SKM-1 (cell line): ENCODE measurements at regions not wholly inside any gene's neighbourhood (a gene's known extent, or its start where the extent isn't known, plus 50 kb on each side); places are given as distances from the start of the nearest gene placed in this dataset.
"Not testable (repeated sequence)": the region's sequence is repeated elsewhere in the genome, so short reads cannot be mapped to it uniquely, and the experiment has no call there.

Source experiments
- DNase-seq: peaks from one replicate; lab custom pipeline; 2025; ENCODE audit not compliant: unreplicated experiment; lab: John Stamatoyannopoulos, UW

DNA sequence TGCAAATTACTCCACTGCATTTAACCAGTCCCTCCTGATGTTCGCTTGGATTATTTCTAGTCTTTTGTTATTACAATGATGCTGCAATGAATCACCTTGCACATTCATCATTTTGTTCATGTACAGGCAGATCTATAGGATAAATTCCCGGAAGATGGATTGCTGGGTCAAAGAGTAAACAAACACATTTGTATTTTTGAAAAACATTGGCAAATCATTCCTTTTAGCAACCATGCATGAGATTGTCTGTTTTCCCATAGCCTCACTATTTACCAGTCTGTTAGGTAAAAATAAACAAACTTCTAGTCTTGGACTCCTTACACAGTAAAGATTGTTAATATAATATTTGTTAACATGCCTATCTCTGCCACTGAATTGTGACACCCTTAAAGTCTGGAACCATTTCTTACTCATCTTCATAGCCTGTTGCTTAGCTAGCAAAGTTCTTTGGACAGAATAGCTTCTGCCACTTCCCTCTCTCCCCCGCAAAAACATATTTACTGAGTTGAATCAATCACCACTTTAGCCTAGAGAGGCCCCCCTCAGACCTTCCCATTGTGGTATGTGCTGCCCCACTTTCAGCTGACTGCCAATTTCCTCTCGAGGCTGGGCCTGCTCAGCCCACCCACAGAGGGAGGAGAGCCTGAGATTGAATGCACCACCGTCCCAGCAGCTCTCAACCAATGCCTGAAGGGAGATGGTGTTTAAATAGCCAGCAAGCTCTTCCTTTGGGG, 108.4 kb upstream of the ATXN3L start:
- DNase-seq = no peak

DNA sequence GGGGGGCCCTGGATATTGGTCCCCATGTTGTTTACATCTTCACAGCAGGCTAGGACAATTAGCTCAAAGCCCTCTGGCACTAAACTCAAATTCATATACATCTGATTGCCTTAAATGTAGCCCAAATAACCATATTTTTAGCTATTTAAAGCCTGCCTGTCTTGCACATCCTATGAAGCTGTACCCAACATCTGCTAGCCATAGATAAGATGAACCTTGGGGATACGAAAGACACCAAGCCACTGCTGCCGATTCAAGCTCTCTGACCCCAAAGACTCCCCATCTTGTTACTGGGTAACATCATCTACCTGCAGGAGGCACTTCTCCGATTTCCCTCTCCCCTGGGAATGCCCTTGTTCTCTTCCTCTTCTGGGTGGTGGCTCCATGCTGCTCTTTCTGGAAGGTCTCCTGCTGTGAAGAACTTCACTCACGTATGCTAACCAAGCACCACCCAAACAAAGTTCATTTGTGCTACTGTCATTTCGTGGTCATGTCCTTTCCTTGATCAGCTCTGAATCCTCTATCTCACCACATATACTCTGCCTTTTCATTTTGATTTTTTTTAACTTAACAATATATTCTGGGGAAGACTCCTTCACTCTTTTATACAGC, 107.7 kb upstream of the ATXN3L start:
- no peak for DNase-seq

DNA sequence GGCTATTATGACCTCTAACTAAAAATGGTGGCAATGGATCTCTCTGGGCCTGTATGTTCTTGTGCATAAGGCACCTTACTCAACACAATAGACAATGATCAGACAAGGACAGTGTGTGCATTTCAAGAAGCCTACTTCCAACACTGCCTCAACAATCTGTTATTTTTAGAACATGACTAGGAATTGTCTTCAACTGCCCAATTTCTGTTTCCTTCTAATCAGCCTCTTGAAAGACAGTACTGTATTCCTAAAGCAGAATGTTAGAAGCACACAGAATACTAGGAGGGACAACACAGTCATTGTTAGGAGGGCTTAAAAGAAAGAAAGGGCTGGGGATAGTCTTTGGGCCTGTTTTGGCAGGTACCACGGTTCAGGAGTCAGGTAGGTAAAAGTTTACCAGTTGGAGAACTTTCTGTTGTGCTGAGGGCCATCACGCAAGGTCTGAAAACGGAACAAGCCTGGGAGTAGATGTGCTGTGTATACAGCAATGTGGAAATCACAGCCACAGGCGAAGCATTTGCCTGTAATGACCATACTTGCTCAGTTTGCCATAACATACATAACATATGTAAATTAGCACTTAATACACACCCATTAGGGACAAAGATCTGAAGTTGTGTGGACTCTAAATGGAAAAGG, 100.8 kb upstream of the ATXN3L start:
- DNase-seq = no peak

DNA sequence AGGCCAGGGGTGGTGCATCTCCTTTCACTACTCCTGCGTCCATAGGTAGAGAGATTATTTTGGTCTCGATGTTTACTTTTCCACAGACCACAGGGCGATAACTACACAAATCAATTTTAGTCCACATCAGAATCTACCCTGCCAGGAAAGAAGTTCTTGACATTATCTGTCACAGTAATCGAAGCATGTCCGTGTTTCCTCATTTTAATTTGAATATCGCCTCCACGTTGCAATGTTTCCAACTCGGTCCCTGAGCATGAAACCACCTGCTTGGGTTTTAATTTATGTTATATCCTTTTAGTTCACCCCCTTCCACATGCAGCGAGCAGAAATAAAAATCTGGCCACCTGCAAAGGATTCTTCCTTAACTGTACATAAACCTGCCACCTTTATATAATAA, 100.1 kb upstream of the ATXN3L start:
- no peak for DNase-seq

DNA sequence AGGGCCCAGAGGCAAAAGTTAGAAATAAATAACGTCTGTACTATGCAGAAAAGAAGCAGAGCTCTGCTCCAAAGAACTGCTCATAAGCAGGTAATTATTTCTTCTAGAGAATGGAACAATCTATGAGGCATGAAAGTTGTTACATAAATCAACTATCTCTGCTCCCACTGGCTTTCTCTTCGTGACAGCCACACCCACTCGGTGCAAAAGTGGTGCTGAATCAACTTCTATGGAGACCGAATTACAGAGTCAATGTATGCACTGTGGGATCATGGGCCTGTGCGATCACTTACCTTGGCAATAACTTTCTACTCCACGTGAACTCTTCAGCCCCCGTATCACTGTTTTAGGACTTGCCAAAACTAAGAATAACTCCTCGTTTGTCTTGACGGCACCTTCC, 99.4 kb upstream of the ATXN3L start:
- no peak for DNase-seq

DNA sequence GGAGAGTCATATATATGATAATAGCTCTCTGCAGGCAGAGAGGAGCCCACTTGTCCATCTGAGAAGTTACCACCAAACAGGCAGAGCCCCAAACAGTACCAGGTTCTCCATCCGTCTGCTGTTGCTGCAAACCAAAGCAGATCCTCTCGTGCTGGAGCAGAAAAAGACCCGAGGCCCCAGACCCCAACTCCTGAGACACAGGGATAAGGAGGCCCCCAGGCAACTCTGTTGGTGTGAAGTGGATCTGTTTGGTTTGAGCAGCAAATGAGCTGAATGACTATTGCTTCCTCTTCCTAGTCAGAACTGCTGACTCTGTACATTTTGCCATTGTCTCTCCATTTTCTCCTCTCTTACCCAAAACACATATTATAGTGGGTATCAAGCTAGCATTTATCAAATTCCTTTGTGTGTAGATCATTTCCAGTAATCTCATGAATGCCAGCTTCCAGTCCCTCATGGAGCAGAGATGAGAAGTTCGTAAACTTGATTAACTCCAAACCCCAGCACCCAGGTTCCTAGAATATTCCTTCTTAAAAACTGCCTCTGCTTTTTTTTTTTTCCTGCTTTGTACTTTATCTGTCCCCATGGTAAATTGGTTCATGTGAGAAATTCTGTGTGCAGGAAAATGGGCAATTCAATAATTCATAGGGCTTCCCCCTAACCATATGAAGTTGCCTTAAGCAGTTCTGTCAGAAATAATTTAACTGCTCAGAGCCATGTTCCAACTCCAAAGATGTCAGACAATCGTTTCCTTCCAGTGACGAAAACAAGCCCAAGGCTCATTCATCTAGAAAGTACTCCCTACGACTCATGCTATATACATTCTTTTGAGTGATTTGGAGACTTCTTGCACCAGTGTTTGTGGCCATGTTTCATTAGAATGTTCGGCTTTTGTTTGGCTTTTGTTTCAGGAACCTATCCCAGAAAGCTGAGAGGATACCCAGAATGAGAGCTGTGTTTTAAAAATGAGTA, 98.6 kb upstream of the ATXN3L start:
- no peak for DNase-seq

DNA sequence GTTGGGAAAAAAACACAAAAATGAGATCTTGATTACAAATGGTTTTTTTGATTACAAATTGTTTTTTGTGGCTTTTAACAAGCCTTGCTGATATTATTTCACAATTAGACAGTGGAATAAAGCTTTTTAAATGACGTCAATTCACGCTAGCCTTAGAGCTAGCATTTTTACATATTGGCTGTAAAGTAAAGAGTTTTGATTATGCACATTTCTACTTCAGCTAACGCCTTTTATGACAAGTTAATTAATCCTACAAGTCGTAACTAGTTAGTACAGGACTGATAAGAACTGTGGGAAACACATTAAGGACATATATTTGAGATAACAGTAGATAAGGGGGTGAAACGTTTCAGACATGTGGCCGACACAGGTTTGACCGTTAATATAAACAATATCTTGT, 95.7 kb upstream of the ATXN3L start:
- no peak for DNase-seq

DNA sequence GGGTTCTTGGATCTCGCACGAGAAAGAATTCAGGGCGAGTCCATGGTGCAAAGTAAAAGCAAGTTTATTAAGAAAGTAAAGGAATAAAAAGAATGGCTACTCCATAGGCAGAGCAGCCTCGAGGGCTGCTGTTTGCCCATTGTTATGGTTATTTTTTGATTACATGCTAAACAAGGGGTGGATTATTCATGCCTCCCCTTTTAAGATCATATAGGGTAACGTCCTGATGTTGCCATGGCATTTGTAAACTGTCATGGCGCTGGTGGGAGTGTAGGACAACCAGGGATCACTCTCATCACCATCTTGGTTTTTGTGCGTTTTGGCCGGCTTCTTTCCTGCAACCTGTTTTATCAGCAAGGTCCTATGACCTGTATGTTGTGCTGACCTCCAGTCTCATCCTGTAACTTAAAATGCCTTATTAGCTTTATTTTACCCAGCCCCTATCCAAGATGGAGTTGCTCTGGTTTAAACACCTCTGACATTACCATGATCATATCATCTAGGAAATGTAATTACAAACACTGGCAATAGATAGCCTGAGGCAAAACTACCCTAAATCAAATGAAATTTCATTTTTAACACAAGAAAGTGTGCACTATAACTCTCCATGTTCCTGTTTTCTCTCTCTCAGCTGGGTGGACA, 94.3 kb upstream of the ATXN3L start:
- DNase-seq = no peak

DNA sequence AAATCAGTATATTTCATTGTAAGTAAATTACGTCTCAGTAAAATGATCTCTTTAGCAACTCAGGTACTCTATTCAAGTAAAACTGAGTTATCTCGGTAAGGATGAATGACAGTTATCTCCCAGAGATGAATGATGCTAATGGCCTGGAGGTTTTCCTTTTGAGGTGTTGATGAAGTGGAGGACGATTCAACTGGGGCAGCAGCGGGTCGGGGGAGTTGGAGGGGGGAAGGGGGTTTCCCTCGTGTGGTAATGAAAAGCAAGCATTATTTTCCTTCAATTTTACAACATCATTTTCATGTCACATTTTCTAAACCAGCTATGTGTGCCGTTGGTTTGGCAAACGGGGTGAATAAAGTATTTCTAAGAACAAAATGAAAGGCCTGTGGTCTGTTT, 92.4 kb upstream of the ATXN3L start:
- no peak for DNase-seq

DNA sequence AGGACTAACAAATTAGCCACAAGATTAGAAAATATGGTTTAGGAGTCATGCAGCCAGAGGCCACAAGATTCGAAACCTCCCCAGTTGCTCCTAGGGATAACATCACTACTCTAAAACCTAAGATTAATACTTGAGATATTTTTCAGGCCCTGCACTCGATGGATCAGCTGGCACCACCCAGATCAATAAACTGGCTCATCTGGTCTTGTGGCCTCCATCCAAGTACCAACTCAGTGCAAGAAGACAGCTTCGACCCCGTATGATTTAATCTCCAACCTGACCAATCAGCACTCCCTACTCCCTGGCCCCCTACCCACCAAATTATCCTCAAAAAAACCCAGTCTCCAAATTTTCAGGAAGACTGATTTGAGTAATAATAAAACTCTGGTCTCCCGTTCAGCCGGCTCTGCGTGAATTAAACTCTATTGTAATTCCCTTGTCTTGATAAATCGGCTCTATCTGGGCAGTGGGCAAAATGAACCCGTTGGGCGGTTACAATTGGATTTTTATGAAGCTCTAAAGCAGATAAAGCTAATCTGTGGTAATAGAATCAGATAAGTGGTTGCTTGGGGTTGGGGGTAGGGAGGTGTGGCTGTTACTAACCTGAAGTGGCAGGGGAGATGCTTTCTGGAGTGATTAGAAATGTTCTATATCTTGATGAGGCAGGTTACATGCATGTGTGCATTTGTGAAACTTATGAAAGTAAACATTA, 91.8 kb upstream of the ATXN3L start:
- DNase-seq = no peak

DNA sequence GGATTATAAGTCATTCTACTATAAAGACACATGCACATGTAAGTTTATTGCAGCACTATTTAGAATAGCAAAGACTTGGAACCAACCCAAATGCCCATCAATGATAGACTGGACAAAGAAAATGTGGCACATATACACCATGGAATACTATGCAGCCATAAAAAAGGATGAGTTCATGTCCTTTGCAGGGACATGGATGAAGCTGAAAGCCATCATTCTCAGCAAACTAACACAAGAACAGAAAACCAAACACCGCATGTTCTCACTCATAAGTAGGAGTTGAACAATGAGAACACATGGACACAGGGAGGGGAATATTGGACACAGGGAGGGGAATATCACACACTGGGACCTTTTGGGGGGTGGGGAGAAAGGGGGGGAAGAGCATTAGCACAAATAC, 88.7 kb upstream of the ATXN3L start:
- DNase-seq = not testable (repeated sequence)

DNA sequence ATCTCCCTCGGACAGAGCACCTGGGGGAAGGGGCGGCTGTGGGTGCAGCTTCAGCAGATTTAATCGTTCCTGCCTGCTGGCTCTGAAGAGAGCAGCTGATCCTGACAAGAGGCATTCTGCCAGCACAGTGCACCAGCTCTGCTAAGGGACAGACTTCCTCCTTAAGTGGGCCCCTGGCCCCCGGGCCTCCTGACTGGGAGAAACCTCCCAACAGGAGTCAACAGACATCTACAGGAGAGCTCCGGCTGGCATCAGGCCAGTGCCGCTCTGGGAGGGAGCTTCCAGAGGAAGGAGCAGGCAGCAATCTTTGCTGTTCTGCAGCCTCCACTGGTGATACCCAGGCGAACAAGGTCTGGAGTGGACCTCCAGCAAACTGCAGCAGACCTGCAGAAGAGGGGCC, 84.9 kb upstream of the ATXN3L start:
- DNase-seq = not testable (repeated sequence)

DNA sequence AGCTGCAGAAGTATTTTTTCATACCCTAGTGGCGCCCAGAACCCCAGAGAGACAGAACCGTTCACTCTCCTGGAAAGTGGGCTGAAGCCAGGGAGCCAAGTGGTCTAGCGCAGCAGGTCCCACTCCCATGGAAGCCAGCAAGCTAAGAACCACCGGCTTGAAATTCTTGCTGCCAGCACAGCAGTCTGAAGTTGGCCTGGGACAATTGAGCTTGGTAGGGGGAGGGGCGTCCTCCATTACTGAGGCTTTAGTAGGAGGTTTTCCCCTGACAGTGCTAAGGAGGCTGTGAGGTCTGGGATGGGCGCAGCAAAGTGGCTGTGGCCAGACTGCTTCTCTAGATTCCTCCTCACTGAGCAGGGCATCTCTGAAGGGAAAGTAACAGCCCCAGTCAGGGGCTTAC, 84.5 kb upstream of the ATXN3L start:
- no peak for DNase-seq

DNA sequence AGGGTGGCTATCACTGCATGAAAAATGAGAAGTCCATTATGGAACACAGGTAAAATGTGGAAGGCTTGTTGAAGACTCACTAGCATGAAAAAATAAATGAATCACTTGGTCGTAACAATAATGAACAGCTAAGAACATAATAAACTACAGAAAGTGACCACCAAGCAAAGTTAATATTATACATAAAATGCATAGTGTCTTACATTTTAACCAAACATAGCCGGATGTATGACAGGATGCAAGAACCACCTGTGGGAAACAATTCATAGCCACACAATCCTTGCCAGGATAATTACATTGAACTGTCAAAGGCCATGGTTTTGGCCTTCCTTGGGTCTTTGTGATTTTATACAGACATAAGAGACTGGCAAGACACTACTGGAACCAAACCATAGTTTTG, 81.9 kb upstream of the ATXN3L start:
- DNase-seq = no peak

DNA sequence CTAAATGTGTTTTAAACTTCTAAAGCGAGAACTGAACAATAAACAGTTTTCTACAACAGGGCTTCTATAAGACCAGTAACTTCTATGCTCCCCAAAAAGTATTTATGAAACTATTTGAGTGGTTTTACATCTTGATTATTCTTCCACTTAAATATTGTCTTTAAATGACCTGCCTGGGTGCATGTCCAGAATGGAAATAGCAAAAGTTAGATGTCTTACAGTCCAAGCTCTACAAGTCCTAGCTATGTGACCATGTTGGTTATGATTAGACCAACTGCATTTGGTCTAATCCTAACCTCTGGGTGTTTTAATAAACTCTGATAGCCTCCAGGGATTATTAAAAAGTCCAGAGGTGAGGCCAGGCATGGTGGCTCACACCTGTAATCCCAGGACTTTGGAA, 79.0 kb upstream of the ATXN3L start:
- DNase-seq = no peak

DNA sequence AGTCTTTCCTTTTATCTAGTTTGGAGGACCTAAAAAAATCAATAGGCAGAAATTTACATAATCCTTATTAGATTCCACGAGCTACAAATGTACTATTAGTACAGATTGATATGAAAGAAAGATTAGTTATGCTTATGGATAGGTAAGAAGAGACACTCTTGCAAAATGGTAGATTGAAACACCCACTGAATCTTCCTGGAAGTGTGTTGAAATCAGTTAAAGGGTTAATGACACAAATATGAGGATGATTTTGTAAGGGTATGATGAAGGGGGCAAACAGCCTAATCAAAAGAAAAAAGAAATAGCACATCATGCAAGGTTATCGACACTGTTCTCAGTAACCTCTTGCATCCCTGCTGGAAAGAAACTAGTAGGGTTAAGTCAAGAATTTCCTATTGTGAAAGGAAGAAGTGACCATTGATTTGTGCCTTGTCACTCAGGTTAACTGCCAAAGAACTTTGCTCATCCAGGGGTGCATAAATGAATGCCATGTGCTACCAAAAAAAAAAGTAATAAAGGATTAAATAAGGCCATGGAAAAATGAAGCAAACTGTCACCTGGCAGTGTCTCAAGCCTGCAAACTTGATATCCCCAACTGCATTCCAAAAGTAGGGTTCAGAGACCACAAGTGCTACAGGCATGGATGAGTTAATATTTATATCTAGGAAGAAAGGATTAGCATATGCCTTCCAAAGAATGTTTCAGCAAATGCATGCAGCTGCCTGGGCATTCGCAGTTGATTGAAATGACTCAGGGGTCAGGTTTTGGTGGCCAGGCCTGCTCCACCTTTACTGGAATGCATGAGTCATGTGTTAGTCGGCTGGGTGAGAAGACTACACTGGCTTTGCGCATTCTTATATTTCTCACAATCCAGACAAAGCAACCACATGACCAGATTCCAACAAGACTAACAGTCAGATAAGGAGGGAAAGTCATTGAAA, 78.3 kb upstream of the ATXN3L start:
- DNase-seq = no peak

DNA sequence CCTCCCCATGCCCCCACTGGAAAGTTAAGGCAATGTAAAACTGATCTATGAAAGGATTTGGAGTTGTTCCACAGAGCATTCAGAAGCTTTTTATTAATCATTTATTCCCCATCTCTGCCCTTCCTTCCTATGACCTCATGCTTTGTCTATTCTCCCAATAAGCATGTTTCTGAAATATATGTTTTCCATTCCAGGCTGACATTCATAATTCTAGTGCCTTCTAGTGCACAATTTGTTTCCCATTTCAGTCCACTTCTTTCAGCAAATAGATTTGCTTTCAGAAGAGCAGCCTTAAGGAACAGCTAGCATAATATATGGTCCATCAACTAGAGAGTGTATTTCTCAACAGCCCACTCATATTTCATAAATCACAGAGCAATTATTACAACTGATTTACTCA, 77.1 kb upstream of the ATXN3L start:
- DNase-seq = no peak

DNA sequence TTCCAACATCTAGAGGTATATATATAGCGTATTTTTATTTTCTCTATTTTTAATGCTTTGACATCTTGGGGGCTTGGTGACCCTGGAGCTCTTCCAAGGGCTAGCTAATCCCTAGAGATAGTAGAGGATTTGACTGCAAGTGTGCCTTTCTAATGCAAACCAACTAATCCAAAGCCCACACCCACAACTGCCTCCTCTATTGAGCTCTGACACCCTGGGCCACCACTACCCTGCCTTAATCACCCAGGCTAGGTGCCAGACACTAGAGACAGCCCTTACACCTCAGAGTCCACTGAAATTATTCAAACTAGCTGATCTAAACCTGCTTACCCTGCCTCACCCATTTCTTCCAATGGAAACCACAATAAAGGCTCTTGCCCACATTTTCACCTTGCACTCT, 69.6 kb upstream of the ATXN3L start:
- DNase-seq = no peak
